ENCODE measurements at regions not wholly inside any gene's neighbourhood (a gene's known extent, or its start where the extent isn't known, plus 50 kb on each side); places are given as distances from the start of the nearest gene placed in this dataset.
A peak's percentile ranks its signal among the peaks of the same experiment; 100 is the strongest.

GRCh38 chr4:15374656-15375055 lies 53.2 kb upstream of the C1QTNF7 start:
- DNase-seq (ENCODE audit: low spot score), result no peak

- peak; percentile 51 for DNase-seq (ENCODE audit: low spot score)
Observed at GRCh38 chr4:15375667-15376066, 52.2 kb upstream of the C1QTNF7 start.

GRCh38 chr4:15376145-15376544 lies 51.7 kb upstream of the C1QTNF7 start:
- DNase-seq (ENCODE audit: low spot score), result no peak

- no peak for DNase-seq (ENCODE audit: low spot score)
Observed at GRCh38 chr4:15376594-15376993, 51.2 kb upstream of the C1QTNF7 start.
